ENCODE measurements at regions not wholly inside any gene's neighbourhood (a gene's known extent, or its start where the extent isn't known, plus 50 kb on each side); places are given as distances from the start of the nearest gene placed in this dataset.

- TF ChIP-seq CTCF (conservative IDR thresholded peaks at IDR 0.05 in 1 of 2, IDR thresholded peaks at IDR 0.05 in 1 of 2; ENCODE audit: low read depth in 1 of 2, low read length in 2 of 2) (no peak), EZH2 (IDR thresholded peaks at IDR 0.05; ENCODE audit: low read length, missing control alignments) (no peak)
These were observed 371.8 kb downstream of the SLITRK6 start for GRCh38 chr13:85427416-85427815.
